IMR-90 (cell line): ENCODE measurements at regions not wholly inside any gene's neighbourhood (a gene's known extent, or its start where the extent isn't known, plus 50 kb on each side); places are given as distances from the start of the nearest gene placed in this dataset.

Experiments used
- ATAC-seq: fragments of 200-7000 bp; cut with Tn5 transposase; 2 replicates; pipeline ENCODE4 v1.9.1; 2020; ENCODE audit warnings: low read depth, mild to moderate bottlenecking, moderate library complexity
- BruUV-seq: library from RNA; stranded (reverse); fragments of 400-500 nt; replicated peaks from 2 replicates; lab custom pipeline; 2021; lab: Mats Ljungman, UMichigan
- CTCF ChIA-PET: fragments of 300-600 bp; formaldehyde crosslinking; extraction: SDS; loops from one replicate; lab custom pipeline; 2021; ENCODE audit warnings: antibody characterized with exemption; lab: Yijun Ruan, JAX
- POLR2A ChIA-PET: fragments of 300-600 bp; sonication (Branson Sonifier 250); formaldehyde crosslinking; loops from one replicate; lab custom pipeline; 2022; ENCODE audit warnings: antibody characterized with exemption; ENCODE audit not compliant: unreplicated experiment; lab: Charles Lee
- DNase-seq: peaks from one replicate; pipeline ENCODE4 v3.0.0; 2013
- H2AFZ ChIP-seq: replicated peaks from 2 replicates; pipeline ENCODE3; 2013; ENCODE audit warnings: low read length, mild to moderate bottlenecking; ENCODE audit not compliant: poor library complexity
- H2AK5ac ChIP-seq: 2 replicates; pipeline ENCODE4 v1.6.1; 2013; ENCODE audit warnings: low read depth, low read length, inconsistent platforms
- H2AK9ac ChIP-seq: replicated peaks from 2 replicates; pipeline ENCODE3; 2013; ENCODE audit warnings: mild to moderate bottlenecking, low read depth, low read length, moderate library complexity; ENCODE audit not compliant: poor library complexity
- H2BK120ac ChIP-seq: 2 replicates; pipeline ENCODE4 v1.6.1; 2013; ENCODE audit warnings: low read depth, low read length, inconsistent platforms
- H2BK15ac ChIP-seq: 3 replicates; pipeline ENCODE4 v1.6.1; 2013; ENCODE audit warnings: low read depth, low read length, inconsistent platforms
- H2BK20ac ChIP-seq: 2 replicates; pipeline ENCODE4 v1.6.1; 2013; ENCODE audit warnings: low read depth, mild to moderate bottlenecking, inconsistent platforms, low read length, moderate library complexity
- H2BK5ac ChIP-seq: 2 replicates; pipeline ENCODE4 v1.6.1; 2013; ENCODE audit warnings: mild to moderate bottlenecking, low read depth, low read length, inconsistent platforms; ENCODE audit not compliant: poor library complexity, severe bottlenecking
- H3K14ac ChIP-seq: replicated peaks from 2 replicates; pipeline ENCODE4 v1.6.1; 2013; ENCODE audit warnings: low read depth, low read length, inconsistent platforms
- H3K18ac ChIP-seq: 2 replicates; pipeline ENCODE4 v1.6.1; 2013; ENCODE audit warnings: low read depth, low read length, control low read depth
- H3K23ac ChIP-seq: 2 replicates; pipeline ENCODE4 v1.6.1; 2013; ENCODE audit warnings: low read depth, low read length, inconsistent platforms
- H3K27ac ChIP-seq: 2 replicates; pipeline ENCODE4 v1.5.1; 2013; ENCODE audit warnings: mild to moderate bottlenecking, control low read depth, low read length; ENCODE audit not compliant: insufficient read depth
- H3K27me3 ChIP-seq: 2 replicates; pipeline ENCODE4 v1.6.1; 2013; ENCODE audit warnings: low read length; ENCODE audit not compliant: control insufficient read depth, insufficient read depth
- H3K36me3 ChIP-seq: 2 replicates; pipeline ENCODE4 v1.6.1; 2013; ENCODE audit warnings: low read length, mixed read lengths; ENCODE audit not compliant: control insufficient read depth, insufficient read depth
- H3K4ac ChIP-seq: 2 replicates; pipeline ENCODE4 v1.6.1; 2013; ENCODE audit warnings: low read depth, low read length, inconsistent platforms
- H3K4me1 ChIP-seq: 2 replicates; pipeline ENCODE4 v1.6.1; 2013; ENCODE audit warnings: low read length, mixed read lengths; ENCODE audit not compliant: control insufficient read depth, insufficient read depth
- H3K4me2 ChIP-seq: 2 replicates; pipeline ENCODE4 v1.6.1; 2013; ENCODE audit warnings: low read depth, mild to moderate bottlenecking, control low read depth, low read length, moderate library complexity
- H3K4me3 ChIP-seq: 2 replicates; pipeline ENCODE4 v1.5.1; 2013; ENCODE audit warnings: low read depth, mild to moderate bottlenecking, control low read depth, low read length, moderate library complexity; ENCODE audit not compliant: insufficient read depth
- H3K56ac ChIP-seq: 2 replicates; pipeline ENCODE4 v1.6.1; 2013; ENCODE audit warnings: low read length, inconsistent platforms; ENCODE audit not compliant: insufficient read depth; ENCODE audit errors: extremely low read depth
- H3K79me1 ChIP-seq, 2 experiments: 2 replicates each; pipeline ENCODE4 v1.6.1; 2013; ENCODE audit warnings: low read length in 2 of 2, inconsistent platforms in 1 of 2, low read depth in 1 of 2
- H3K9ac ChIP-seq: 2 replicates; pipeline ENCODE4 v1.6.1; 2013; ENCODE audit warnings: low read depth, low read length, control low read depth
- H3K9me1 ChIP-seq: 2 replicates; pipeline ENCODE4 v1.6.1; 2013; ENCODE audit warnings: low read length, inconsistent platforms; ENCODE audit not compliant: insufficient read depth
- H3K9me3 ChIP-seq: 2 replicates; pipeline ENCODE4 v1.6.1; 2013; ENCODE audit warnings: low read length; ENCODE audit not compliant: control insufficient read depth, insufficient read depth
- H4K20me1 ChIP-seq: 2 replicates; pipeline ENCODE4 v1.6.1; 2013; ENCODE audit warnings: low read length, inconsistent platforms; ENCODE audit not compliant: insufficient read depth
- H4K5ac ChIP-seq: 2 replicates; pipeline ENCODE4 v1.6.1; 2013; ENCODE audit warnings: mild to moderate bottlenecking, low read depth, low read length, control low read depth
- H4K8ac ChIP-seq, 2 experiments: 2 replicates each; pipeline ENCODE4 v1.6.1; 2013; ENCODE audit warnings: low read depth in 2 of 2, low read length in 2 of 2, control low read depth in 1 of 2, inconsistent platforms in 1 of 2
- H4K91ac ChIP-seq: 2 replicates; pipeline ENCODE4 v1.6.1; 2013; ENCODE audit warnings: low read depth, low read length, inconsistent platforms; ENCODE audit not compliant: insufficient read depth
- SMC3 ChIP-seq: fragments of 150-350 bp; IDR thresholded peaks from 2 replicates; pipeline ENCODE4 v1.6.1; 2016; ENCODE audit warnings: low read depth, mild to moderate bottlenecking, antibody characterized with exemption, low read length, moderate library complexity
- USF2 ChIP-seq: fragments of 150-350 bp; IDR thresholded peaks from 2 replicates; pipeline ENCODE4 v1.6.1; 2017; ENCODE audit warnings: mild to moderate bottlenecking, antibody characterized with exemption, low read length, low read depth
- WGBS, 2 experiments: methylation state at CpG; one replicate each; pipeline versions ENCODE4 v1.1.5 to v1.1.7; 2013; ENCODE audit warnings: missing lambda C conversion rate in 2 of 2; ENCODE audit not compliant: insufficient read length in 1 of 2; ENCODE audit errors: extremely low coverage in 2 of 2; 5-methylcytosine and 5-hydroxymethylcytosine counted together
- dilution Hi-C: fragments of 300-500 bp; cut with HindIII; formaldehyde crosslinking; loops from one replicate; pipeline ENCODE4 v1.14.3; 2018; ENCODE audit warnings: low sequenced_read_pairs; ENCODE audit not compliant: unreplicated experiment
- in situ Hi-C: fragments of 300-500 bp; cut with MboI; formaldehyde crosslinking; loops from 3 replicates; pipeline ENCODE4 v1.14.3; 2019; ENCODE audit warnings: low sequenced_read_pairs, inconsistent platforms, mixed read lengths
- intact Hi-C: fragments of 100-400 bp; cut with micrococcal nuclease; formaldehyde crosslinking; loops from 2 replicates; pipeline ENCODE4 v1.10.0; 2022

- 20% methylated on average over 1 of the region's 2 CpGs; no CpG with 5 or more reads in 1 of the 2 experiments for WGBS, 2 experiments
- H2BK15ac ChIP-seq: no peak overlapping the region
- H3K36me3 ChIP-seq: no peaks in the 10 kb centered on the region
- H2AFZ ChIP-seq: no peak overlapping the region
- no peaks in the 10 kb centered on the region for H3K79me1 ChIP-seq
- in situ Hi-C loops (no loop called here), intact Hi-C loops (no loop called here), dilution Hi-C loops (no loop called here)
- no peak for DNase-seq
- no peaks in the 10 kb centered on the region for H3K9me1 ChIP-seq
- H3K9me3 ChIP-seq: no peaks in the 10 kb centered on the region
- no peak overlapping the region for H3K18ac ChIP-seq
- H3K4me3 ChIP-seq: no peak overlapping the region
- no peaks in the 10 kb centered on the region for H4K20me1 ChIP-seq
- H3K4ac ChIP-seq: no peak overlapping the region
- TF ChIP-seq SMC3: no peak
- TF ChIP-seq USF2: no peak
- H4K8ac ChIP-seq: no peak overlapping the region
- H3K14ac ChIP-seq: no peak overlapping the region
- H3K4me2 ChIP-seq: no peak overlapping the region
- H3K56ac ChIP-seq: no peak overlapping the region
- H2AK9ac ChIP-seq: no peak overlapping the region
- no peak overlapping the region for H2BK5ac ChIP-seq
- no peak overlapping the region for H3K23ac ChIP-seq
- H2AK5ac ChIP-seq: no peak overlapping the region
- no peak overlapping the region for H2BK120ac ChIP-seq
- H3K9ac ChIP-seq: no peak overlapping the region
- no peak overlapping the region for H4K91ac ChIP-seq
- ATAC-seq: no peak
- H4K5ac ChIP-seq: no peak overlapping the region
- BruUV-seq: no TSS peak
- no peaks in the 10 kb centered on the region for H3K27me3 ChIP-seq
- H3K27ac ChIP-seq: no peak overlapping the region
- POLR2A ChIA-PET: no interaction called here
- CTCF ChIA-PET: no interaction called here
- no peak overlapping the region for H2BK20ac ChIP-seq
- H3K4me1 ChIP-seq: no peaks in the 10 kb centered on the region
These were observed 55.4 kb upstream of the MAP2 start for GRCh38 chr2:209368406-209368805.
